ENCODE measurements at regions not wholly inside any gene's neighbourhood (a gene's known extent, or its start where the extent isn't known, plus 50 kb on each side); places are given as distances from the start of the nearest gene placed in this dataset.

GRCh38 chr11:129242855-129243254 lies 50.7 kb upstream of the ARHGAP32 start:
- no peak for TF ChIP-seq POLR2A (IDR thresholded peaks at IDR 0.05)
- TF ChIP-seq CTCF (IDR thresholded peaks at IDR 0.05 in 4 of 5, conservative IDR thresholded peaks at IDR 0.05 in 1 of 5): no peak

All from gastrocnemius medialis (tissue), 4 donors.